GM21381 (cell line): ENCODE measurements at regions not wholly inside any gene's neighbourhood (a gene's known extent, or its start where the extent isn't known, plus 50 kb on each side); places are given as distances from the start of the nearest gene placed in this dataset.

Experiments used
- ATAC-seq: cut with Tn5 transposase; IDR thresholded peaks from one replicate; pipeline ENCODE4 v1.9.1; 2021; ENCODE audit warnings: mild to moderate bottlenecking, moderate library complexity; ENCODE audit not compliant: unreplicated experiment

- no peak for ATAC-seq
Measured at GRCh38 chr15:35757361-35757760, 211.4 kb upstream of the DPH6 start.

- ATAC-seq = no peak
Measured at GRCh38 chr15:35757765-35758164, 211.8 kb upstream of the DPH6 start.

DNA sequence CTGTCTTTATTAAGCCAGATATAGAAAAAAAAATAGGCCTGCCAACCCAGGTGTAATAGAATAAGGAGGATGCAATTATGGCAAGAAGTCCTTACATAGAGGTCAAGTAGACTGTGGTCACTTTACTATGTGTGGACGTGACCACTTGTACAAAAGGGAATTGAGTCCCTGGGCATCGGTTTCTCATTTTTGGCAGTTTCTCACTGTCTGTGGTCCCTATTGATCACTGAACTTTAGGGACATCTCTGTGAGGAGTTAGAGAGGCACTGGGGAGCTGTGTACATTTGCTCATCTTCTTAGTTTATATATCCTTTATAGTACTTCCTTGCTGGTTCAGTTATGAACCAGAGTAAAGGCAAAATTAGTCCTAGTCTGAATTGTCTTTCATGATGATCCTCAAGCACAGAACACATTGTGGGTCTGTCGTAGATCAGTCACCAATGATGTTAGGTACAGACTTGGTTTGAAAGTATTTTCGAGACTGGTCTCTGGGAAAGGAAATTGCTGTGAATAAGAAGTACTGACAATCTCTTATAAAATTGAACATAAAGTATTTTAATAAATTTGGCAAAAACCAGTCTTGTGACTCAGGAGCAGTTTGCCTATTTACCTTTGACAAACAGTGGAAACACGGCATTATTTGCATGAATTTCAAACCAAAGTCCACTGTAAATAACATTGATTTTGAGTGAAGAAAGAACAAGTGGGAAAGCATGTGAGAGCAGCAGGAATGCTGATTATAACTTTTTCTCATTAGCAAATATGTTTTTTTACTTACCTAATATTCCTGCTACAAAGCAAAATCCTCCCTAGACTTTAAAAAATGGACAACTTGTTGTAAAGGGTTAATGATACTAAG is 218.9 kb upstream of the DPH6 start:
- no peak for ATAC-seq

GRCh38 chr15:35768949-35769348 is 223.0 kb upstream of the DPH6 start:
- no peak for ATAC-seq

DNA sequence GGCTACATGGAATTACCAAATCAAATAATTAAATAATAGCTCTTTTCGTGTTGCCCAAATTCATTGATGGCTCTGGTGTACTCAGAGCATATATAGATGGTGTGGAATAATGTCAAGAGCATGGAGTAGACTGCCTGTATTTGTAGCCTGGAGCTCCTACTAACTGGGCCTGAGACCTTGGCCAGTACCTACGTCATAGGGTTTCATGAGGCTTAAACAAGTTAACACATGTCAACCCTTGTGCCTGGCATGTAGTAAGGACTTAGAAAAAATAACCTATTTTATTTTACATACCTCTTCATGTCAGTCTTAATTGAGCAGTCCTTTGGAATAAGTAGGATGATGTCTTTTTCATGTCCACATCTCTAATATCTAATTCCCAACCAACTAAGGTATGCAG is 223.7 kb upstream of the DPH6 start:
- ATAC-seq = no peak

DNA sequence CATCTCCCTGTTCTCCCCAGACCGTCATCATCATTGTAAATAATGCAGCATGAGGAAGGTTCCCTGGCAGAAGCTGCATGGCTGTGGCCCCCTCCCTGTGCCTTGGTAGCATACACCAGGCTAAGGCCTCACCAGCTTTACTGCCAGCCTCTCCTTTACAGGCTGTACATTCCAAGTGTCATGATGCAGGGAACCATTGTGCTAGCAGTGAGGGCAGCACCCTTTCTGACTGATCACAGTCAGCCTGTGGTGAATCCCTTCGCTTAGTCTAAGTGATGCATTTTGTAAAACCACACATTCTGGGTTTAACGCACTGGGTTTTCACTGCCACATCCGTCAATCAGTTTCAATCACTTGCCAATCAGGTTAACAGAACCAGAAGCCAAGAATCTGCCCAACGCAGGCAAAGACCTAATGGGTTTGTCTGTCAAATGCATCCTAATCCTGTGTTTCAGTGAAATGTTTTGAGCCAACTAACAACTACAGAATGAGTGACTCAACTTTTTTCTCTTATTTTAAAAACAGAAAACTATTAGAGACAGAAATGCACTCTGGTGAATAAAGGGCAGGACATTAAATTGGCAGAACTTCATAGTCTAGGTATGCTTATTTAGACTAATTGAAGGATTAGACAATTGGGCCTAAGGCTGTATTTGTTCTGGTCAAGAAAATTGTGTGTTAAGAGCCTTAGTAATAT is 225.9 kb upstream of the DPH6 start:
- ATAC-seq = no peak

GRCh38 chr15:35774653-35775052 is 228.7 kb upstream of the DPH6 start:
- ATAC-seq = no peak

DNA sequence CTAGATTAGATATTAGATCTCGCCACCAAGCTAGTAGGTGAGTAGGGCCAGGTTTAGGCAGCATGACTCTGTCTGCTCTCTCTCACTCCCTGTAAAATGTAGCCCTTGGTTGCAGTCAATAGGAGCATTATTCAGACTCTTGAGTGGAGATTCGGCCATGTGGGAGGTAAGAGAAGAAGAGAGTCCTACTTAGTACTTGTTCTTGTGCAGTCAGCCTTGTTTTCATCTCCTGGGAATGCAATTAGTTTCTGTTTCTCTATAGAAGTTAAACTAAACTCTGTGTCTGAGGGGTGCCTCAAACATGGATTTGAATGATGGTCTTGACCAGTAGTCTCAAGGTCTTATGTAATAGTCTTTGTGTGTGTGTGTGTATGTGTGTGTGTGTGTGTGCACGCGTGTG is 229.5 kb upstream of the DPH6 start:
- no peak for ATAC-seq

- no peak for ATAC-seq
Measured at GRCh38 chr15:35777061-35777460, 231.1 kb upstream of the DPH6 start.

- no peak for ATAC-seq
Measured at GRCh38 chr15:35783203-35783602, 237.2 kb upstream of the DPH6 start.

GRCh38 chr15:35784745-35785144 is 238.8 kb upstream of the DPH6 start:
- ATAC-seq = no peak

DNA sequence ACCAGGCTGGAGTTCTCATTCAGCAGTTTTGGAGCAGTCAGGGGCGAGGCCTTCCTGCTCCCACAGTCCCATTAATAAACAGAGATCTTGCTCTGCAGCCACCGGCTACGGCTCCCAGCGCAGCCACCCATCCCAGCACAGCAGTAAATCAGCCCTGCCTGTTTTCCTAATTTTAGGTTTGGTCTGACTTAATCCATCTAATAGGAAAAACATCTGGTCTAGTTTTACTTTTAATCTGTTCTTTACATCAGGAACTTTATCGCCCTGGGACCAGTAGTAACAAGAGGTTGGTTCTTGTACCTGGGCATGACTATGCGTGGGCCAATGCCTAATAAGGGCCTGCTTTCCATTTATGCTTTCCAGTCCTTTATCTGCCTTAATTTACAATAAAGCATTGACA is 264.0 kb upstream of the DPH6 start:
- no peak for ATAC-seq

- no peak for ATAC-seq
Measured at GRCh38 chr15:35813573-35813972, 267.6 kb upstream of the DPH6 start.

GRCh38 chr15:35818846-35819245 is 272.9 kb upstream of the DPH6 start:
- ATAC-seq = no peak

DNA sequence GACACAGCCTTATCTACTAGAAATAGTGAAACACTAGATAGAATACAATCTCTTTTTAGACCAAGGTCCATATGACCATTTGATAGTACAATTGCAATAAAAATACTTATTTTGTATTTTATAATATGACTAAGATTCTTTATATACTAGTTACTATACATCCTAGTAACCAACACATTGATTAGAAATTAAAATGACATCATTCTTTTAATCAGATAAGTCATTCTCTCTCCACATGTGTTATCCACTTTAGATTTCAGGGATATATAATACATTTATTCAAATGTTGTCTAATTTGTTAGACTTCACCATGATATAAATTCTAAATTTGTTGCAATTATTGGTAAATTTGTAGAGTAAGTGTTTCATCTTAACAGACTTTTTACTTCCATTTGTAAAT is 276.2 kb upstream of the DPH6 start:
- ATAC-seq = no peak

DNA sequence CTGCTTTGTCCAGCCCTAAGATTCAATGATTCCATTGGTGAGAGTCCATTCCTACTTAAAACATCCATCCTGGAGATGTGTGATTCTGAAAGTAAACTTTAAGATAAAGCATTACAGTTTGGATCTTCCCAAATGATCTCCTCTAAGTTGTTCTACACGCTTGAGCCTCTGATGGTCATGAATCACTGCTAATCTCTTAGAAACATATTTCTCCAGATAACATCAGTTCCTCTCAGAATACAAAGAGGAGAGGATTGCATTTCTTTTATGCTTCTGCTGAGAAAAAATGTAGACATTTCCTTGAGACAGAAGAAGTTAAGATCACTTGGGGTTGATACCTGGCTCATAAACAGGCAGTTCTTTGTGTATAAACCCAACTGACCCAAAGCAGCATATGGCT is 281.2 kb upstream of the DPH6 start:
- no peak for ATAC-seq

DNA sequence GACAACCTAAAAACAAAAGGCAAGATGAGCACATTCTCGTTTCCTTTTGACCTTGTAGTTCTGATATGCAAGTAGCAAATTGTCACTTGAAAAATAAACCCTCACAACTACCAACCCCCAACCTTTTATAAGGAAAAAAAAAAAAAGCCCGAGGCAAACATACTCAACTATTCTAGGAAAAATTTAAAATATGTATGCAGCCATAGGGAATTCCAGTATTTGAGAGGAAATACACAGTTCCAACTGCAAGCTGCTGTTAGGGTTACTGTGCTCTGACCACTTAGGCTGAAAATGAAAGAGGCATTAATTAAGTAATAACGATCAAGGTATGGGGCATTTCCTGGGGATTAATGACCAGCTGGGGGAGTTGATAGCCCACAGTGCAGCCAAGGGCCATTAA is 281.9 kb upstream of the DPH6 start:
- ATAC-seq = no peak

DNA sequence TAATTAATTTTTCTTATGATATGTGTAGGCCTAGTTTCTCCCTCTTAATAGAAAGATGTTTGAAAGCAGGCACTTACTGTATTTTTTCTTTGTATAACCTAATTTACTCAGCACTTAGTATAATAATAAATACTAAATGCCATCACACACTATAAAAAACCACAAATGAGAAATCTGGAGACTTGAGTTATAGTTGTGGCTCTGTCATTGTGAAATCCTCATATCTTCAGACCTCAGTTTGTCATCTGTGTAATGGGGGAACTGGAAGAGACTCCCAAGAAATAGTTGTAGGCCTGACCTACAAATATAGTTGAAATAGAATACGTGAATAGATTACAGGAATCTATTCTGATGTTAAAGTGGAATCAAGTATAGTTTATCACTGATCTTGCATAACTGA is 287.6 kb upstream of the DPH6 start:
- no peak for ATAC-seq

DNA sequence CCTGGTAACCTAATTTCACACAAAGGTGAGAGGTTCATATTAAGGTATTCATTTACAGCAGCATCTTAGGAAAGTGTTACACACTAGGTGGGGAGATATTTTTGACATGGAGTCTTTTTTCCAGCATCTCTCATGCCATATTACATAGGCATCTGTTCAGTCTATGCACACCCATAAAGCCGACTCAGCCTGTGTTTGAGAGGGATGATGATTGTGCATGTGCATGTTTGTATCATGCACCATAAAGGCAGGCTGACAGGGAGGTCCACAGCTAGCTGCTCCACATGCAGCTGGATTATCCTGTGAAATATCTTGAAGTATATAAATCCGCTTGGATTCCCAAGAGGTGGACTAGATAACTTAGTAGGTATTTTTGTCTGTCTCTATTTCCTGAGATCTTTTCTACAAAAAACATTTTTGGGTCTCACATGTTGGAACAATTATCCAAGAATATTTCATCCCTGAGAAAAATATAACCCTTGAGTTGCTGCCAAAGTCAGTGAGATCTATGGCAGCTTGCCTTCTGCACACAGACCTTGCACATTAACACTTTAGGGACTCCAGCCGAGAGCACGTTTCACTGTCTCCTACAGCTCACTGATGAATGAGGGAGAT is 288.4 kb upstream of the DPH6 start:
- ATAC-seq = no peak

GRCh38 chr15:35834866-35835265 is 288.9 kb upstream of the DPH6 start:
- no peak for ATAC-seq

- no peak for ATAC-seq
Measured at GRCh38 chr15:35838424-35839111, 292.6 kb upstream of the DPH6 start.
